HFFc6 (cell line): ENCODE measurements at regions not wholly inside any gene's neighbourhood (a gene's known extent, or its start where the extent isn't known, plus 50 kb on each side); places are given as distances from the start of the nearest gene placed in this dataset.

ENCODE experiments used
- DNase-seq: peaks from one replicate; pipeline ENCODE4 v3.0.0-alpha.2; 2018
- H3K27ac Mint-ChIP-seq: 2 replicates; pipeline ENCODE4 v1.8.0; 2020; ENCODE audit warnings: mild to moderate bottlenecking, mixed read lengths
- H3K27me3 Mint-ChIP-seq: 2 replicates; pipeline ENCODE4 v1.8.0; 2021; ENCODE audit warnings: mild to moderate bottlenecking, moderate library complexity, mixed read lengths; ENCODE audit not compliant: insufficient read depth
- H3K36me3 Mint-ChIP-seq: 2 replicates; pipeline ENCODE4 v1.8.0; 2021; ENCODE audit warnings: low read depth, mixed read lengths
- H3K4me1 Mint-ChIP-seq: 2 replicates; pipeline ENCODE4 v1.8.0; 2020; ENCODE audit warnings: low read depth, mixed read lengths
- H3K4me3 Mint-ChIP-seq: 2 replicates; pipeline ENCODE4 v1.8.0; 2020; ENCODE audit warnings: mild to moderate bottlenecking, moderate library complexity, mixed read lengths
- H3K9me3 Mint-ChIP-seq: 2 replicates; pipeline ENCODE4 v1.8.0; 2020; ENCODE audit warnings: mild to moderate bottlenecking, mixed read lengths
- CTCF ChIP-seq: fragments of 200-600 bp; sonication (generic); IDR thresholded peaks from 2 replicates; pipeline ENCODE4 v1.5.0; 2021; ENCODE audit warnings: antibody characterized with exemption, mild to moderate bottlenecking

- Mint-ChIP-seq H3K27me3 (no peaks in the 10 kb centered on the region; the same call in 1 of the 2 replicates), H3K36me3 (no peaks in the 10 kb centered on the region), H3K9me3 (peaks cover 28% of the 10 kb centered on the region), H3K4me1 (no peaks in the 10 kb centered on the region), H3K4me3 (no peak overlapping the region), H3K27ac (no peak overlapping the region)
- DNase-seq, result no peak
- no peak for TF ChIP-seq CTCF
Observed at GRCh38 chr12:118763234-118763633, 218.1 kb upstream of the SRRM4 start.

GRCh38 chr12:118773956-118774723, 207.2 kb upstream of the SRRM4 start:
- Mint-ChIP-seq H3K27ac (no peak overlapping the region), H3K36me3 (peaks cover 13% of the 10 kb centered on the region; the same call in 1 of the 2 replicates), H3K4me1 (no peaks in the 10 kb centered on the region), H3K4me3 (no peak overlapping the region), H3K9me3 (peaks cover 70% of the 10 kb centered on the region), H3K27me3 (peaks cover 1% of the 10 kb centered on the region; the same call in 1 of the 2 replicates)
- no peak for TF ChIP-seq CTCF
- DNase-seq, result no peak

GRCh38 chr12:118777504-118777903, 203.8 kb upstream of the SRRM4 start:
- Mint-ChIP-seq H3K4me3 (no peak overlapping the region), H3K27me3 (peaks cover 3% of the 10 kb centered on the region; the same call in 1 of the 2 replicates), H3K27ac (no peak overlapping the region), H3K4me1 (no peaks in the 10 kb centered on the region), H3K36me3 (peaks cover 8% of the 10 kb centered on the region; the same call in 1 of the 2 replicates), H3K9me3 (peaks cover 66% of the 10 kb centered on the region)
- TF ChIP-seq CTCF, result no peak
- DNase-seq, result no peak

- no peaks in the 10 kb centered on the region for H3K4me1 Mint-ChIP-seq
- no peak overlapping the region for H3K27ac Mint-ChIP-seq
- no peak for TF ChIP-seq CTCF
Observed at GRCh38 chr12:118778077-118778476, 203.3 kb upstream of the SRRM4 start.

GRCh38 chr12:118780939-118781338, 200.4 kb upstream of the SRRM4 start:
- DNase-seq, result no peak
- H3K27ac Mint-ChIP-seq, result no peak overlapping the region
- H3K9me3 Mint-ChIP-seq, result peaks cover 59% of the 10 kb centered on the region
- H3K4me3 Mint-ChIP-seq, result no peak overlapping the region
- TF ChIP-seq CTCF, result no peak
- 0 out of 2 replicates have a peak, but pooled peaks cover 2% of the 10 kb centered on the region for H3K27me3 Mint-ChIP-seq
- H3K4me1 Mint-ChIP-seq, result no peaks in the 10 kb centered on the region
- no peaks in the 10 kb centered on the region for H3K36me3 Mint-ChIP-seq

More at GRCh38 chr12:118778077-118778476, 203.3 kb upstream of the SRRM4 start:
- no peak for DNase-seq
- H3K36me3 Mint-ChIP-seq, result peaks cover 8% of the 10 kb centered on the region; the same call in 1 of the 2 replicates
- H3K4me3 Mint-ChIP-seq, result no peak overlapping the region
- peaks cover 3% of the 10 kb centered on the region; the same call in 1 of the 2 replicates for H3K27me3 Mint-ChIP-seq
- H3K9me3 Mint-ChIP-seq, result peaks cover 62% of the 10 kb centered on the region
